ENCODE measurements at regions not wholly inside any gene's neighbourhood (a gene's known extent, or its start where the extent isn't known, plus 50 kb on each side); places are given as distances from the start of the nearest gene placed in this dataset.

DNA sequence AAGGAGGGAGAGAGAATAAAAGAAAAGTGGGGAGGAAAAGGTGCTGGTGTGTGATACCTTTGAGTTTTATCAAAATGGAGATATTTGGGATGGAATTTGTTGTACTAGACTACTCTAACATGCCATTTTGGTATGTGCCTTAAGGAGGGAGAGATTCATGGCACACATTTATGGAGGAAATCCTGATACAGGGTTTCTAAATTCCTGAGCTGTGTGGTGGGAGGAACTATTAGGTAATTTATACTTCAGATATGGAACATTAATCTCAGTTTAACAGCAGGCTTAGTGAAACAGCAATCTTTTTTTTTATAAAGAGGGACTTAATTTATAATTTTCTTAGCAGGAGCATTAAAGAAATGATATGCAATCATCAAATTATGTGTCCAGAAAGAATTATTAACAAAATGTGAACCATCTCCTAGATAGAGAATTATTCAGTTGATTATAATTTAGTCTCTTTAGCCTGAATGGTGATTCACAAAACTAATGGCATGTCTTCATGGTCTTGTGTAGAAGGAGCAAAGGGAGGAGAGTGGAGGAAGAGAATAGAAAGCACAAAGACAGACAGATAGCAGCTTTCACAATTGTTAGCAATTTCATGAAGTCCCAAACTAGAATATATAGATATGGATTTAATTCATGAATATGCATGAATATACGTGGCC, 301.6 kb downstream of the HLX start:
- TF ChIP-seq, protein P1, sequence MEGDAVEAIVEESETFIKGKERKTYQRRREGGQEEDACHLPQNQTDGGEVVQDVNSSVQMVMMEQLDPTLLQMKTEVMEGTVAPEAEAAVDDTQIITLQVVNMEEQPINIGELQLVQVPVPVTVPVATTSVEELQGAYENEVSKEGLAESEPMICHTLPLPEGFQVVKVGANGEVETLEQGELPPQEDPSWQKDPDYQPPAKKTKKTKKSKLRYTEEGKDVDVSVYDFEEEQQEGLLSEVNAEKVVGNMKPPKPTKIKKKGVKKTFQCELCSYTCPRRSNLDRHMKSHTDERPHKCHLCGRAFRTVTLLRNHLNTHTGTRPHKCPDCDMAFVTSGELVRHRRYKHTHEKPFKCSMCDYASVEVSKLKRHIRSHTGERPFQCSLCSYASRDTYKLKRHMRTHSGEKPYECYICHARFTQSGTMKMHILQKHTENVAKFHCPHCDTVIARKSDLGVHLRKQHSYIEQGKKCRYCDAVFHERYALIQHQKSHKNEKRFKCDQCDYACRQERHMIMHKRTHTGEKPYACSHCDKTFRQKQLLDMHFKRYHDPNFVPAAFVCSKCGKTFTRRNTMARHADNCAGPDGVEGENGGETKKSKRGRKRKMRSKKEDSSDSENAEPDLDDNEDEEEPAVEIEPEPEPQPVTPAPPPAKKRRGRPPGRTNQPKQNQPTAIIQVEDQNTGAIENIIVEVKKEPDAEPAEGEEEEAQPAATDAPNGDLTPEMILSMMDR (IDR thresholded peaks at IDR 0.05) = no peak
- no peak for TF ChIP-seq EP300 (IDR thresholded peaks at IDR 0.05)
- TF ChIP-seq POLR2A (IDR thresholded peaks at IDR 0.05) = no peak
- Histone ChIP-seq H3K4me3 (no peak overlapping the region), H3K4me1 (ENCODE audit: insufficient read depth) (no peaks in the 10 kb centered on the region), H3K36me3 (no peaks in the 10 kb centered on the region), H3K9me3 (no peaks in the 10 kb centered on the region), H3K27ac (no peak overlapping the region), H3K27me3 (no peaks in the 10 kb centered on the region)
- no peak for DNase-seq
- intact Hi-C loops (cut with DNase I) = no loop called here
- 65 to 78% (median 74%) methylated on average over 1 of the region's 1 CpG for WGBS, 3 donors

DNA sequence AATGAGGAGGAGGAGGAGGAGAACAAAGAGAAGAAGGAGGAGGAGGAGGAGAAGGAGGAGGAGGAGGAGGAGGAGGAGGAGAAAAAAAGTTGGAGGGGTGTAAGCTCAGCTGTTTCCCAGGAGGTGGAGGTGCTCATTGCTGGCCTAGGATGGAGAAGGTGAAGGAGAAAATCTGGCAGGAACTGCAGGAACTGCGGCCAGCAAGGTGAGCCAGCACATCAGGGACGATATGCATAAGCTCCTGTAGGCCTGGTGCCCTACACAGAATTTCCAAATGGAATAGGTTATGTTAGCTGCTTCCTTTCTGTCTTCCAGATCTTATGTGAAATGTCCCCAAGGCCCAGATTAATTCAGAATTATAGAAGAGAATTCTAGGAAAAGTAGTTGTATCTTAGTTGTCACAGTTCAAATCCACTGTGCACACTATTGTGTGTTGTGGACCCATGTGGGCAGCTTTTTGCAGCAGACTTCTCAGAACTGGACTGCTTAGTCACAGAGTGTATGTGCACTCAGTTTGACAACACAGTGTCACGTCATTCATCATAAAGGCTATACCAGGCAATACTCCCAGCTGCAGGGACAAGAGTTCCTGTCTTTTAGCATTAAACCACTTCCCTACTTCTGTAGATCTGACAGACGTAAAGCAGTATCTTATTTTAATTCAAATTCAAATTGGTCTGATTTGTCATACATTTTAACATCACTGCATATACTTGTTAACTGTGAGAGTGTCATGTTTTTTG, 303.7 kb downstream of the HLX start:
- TF ChIP-seq, protein P1 (IDR thresholded peaks at IDR 0.05) = no peak
- TF ChIP-seq EP300 (IDR thresholded peaks at IDR 0.05) = no peak
- TF ChIP-seq POLR2A (IDR thresholded peaks at IDR 0.05) = no peak
- 74 to 86% (median 76%) methylated on average over 4 of the region's 4 CpGs for WGBS, 3 donors
- DNase-seq = no peak
- Histone ChIP-seq H3K27ac (no peak overlapping the region), H3K4me3 (no peak overlapping the region), H3K27me3 (no peaks in the 10 kb centered on the region), H3K9me3 (no peaks in the 10 kb centered on the region), H3K4me1 (ENCODE audit: insufficient read depth) (no peaks in the 10 kb centered on the region), H3K36me3 (no peaks in the 10 kb centered on the region)
- intact Hi-C loops (cut with DNase I) = no loop called here

- Histone ChIP-seq H3K4me3 (no peak overlapping the region), H3K36me3 (no peaks in the 10 kb centered on the region), H3K27me3 (no peaks in the 10 kb centered on the region), H3K4me1 (ENCODE audit: insufficient read depth) (no peaks in the 10 kb centered on the region), H3K27ac (no peak overlapping the region), H3K9me3 (no peaks in the 10 kb centered on the region)
- 59 to 69% (median 60%) methylated on average over 3 of the region's 3 CpGs for WGBS, 3 donors
- no peak for DNase-seq
- intact Hi-C loops (cut with DNase I) = no loop called here
- TF ChIP-seq, protein P1 (IDR thresholded peaks at IDR 0.05) = no peak
- TF ChIP-seq EP300 (IDR thresholded peaks at IDR 0.05) (no peak), POLR2A (IDR thresholded peaks at IDR 0.05) (no peak)
Measured at GRCh38 chr1:221184131-221184794, 305.0 kb downstream of the HLX start.

- intact Hi-C loops (cut with DNase I) = no loop called here
- no peak for DNase-seq
- H3K4me1 ChIP-seq (ENCODE audit: insufficient read depth) = no peaks in the 10 kb centered on the region
- H3K4me3 ChIP-seq = no peak overlapping the region
- no peaks in the 10 kb centered on the region for H3K36me3 ChIP-seq
- no peak overlapping the region for H3K27ac ChIP-seq
- no peak for TF ChIP-seq POLR2A (IDR thresholded peaks at IDR 0.05)
- TF ChIP-seq, protein P1 (IDR thresholded peaks at IDR 0.05) = no peak
- no peak for TF ChIP-seq EP300 (IDR thresholded peaks at IDR 0.05)
- H3K9me3 ChIP-seq = no peaks in the 10 kb centered on the region
- no peaks in the 10 kb centered on the region for H3K27me3 ChIP-seq
- 42 to 77% (median 44%) methylated on average over 1 of the region's 1 CpG for WGBS, 3 donors
Measured at GRCh38 chr1:221187174-221187573, 307.9 kb downstream of the HLX start.
